ENCODE measurements at regions not wholly inside any gene's neighbourhood (a gene's known extent, or its start where the extent isn't known, plus 50 kb on each side); places are given as distances from the start of the nearest gene placed in this dataset.

DNA sequence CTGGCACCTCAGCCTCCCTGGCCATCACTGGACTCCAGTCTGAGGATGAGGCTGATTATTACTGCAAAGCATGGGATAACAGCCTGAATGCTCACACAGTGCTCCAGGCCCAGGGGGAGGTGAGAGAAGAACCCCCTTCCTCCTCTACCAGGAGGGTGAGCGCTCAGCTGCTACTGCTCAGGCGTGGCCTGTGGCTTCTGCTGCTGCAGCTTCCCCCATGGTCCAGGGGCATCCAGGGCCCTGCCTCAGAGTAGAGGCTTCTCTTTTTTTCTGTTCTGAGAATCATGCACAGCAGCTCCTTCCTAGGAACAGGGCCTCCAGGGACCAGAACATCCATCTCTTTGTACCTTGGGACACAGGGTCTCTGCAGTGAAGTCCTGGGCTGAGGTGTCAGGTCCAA, 83.1 kb downstream of the VPREB1 start:
- TF ChIP-seq, protein P1, sequence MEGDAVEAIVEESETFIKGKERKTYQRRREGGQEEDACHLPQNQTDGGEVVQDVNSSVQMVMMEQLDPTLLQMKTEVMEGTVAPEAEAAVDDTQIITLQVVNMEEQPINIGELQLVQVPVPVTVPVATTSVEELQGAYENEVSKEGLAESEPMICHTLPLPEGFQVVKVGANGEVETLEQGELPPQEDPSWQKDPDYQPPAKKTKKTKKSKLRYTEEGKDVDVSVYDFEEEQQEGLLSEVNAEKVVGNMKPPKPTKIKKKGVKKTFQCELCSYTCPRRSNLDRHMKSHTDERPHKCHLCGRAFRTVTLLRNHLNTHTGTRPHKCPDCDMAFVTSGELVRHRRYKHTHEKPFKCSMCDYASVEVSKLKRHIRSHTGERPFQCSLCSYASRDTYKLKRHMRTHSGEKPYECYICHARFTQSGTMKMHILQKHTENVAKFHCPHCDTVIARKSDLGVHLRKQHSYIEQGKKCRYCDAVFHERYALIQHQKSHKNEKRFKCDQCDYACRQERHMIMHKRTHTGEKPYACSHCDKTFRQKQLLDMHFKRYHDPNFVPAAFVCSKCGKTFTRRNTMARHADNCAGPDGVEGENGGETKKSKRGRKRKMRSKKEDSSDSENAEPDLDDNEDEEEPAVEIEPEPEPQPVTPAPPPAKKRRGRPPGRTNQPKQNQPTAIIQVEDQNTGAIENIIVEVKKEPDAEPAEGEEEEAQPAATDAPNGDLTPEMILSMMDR (IDR thresholded peaks at IDR 0.05 in 4 of 5, conservative IDR thresholded peaks at IDR 0.05 in 1 of 5): no peak
- no peak for TF ChIP-seq POLR2A (IDR thresholded peaks at IDR 0.05)

Measured in gastrocnemius medialis (tissue), 4 donors.